GM18505 (cell line): ENCODE measurements at regions not wholly inside any gene's neighbourhood (a gene's known extent, or its start where the extent isn't known, plus 50 kb on each side); places are given as distances from the start of the nearest gene placed in this dataset.
"Not testable (repeated sequence)": the region's sequence is repeated elsewhere in the genome, so short reads cannot be mapped to it uniquely, and the experiment has no call there.

Experiments
- ATAC-seq: cut with Tn5 transposase; IDR thresholded peaks from one replicate; pipeline ENCODE4 v1.9.1; 2021; ENCODE audit not compliant: unreplicated experiment
- POLR2A ChIP-seq: IDR thresholded peaks from 4 replicates; pipeline ENCODE4 v1.6.1; 2011; ENCODE audit warnings: borderline replicate concordance; ENCODE audit not compliant: insufficient read depth, insufficient read length; ENCODE audit errors: extremely low read depth

DNA sequence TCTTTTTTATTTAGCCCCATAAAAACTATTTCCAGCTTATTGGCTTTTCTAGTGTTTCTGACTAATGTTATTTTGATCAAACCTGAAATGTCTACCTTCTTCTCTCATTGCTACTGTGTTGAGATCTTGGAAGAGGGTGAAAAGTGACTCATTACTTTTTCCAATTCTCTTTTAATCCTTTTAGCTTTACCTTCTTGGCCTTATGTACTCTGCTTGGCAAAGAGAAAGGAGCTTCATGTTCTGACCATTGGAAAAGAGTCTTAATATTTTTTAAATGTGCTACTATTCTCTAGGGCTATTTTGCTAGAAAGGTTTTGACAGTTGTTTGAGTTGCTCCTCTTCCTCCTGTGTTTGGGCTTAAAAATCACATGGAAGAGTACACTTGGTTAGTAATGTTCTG, 97.8 kb upstream of the CHODL start:
- TF ChIP-seq POLR2A = no peak
- no peak for ATAC-seq

DNA sequence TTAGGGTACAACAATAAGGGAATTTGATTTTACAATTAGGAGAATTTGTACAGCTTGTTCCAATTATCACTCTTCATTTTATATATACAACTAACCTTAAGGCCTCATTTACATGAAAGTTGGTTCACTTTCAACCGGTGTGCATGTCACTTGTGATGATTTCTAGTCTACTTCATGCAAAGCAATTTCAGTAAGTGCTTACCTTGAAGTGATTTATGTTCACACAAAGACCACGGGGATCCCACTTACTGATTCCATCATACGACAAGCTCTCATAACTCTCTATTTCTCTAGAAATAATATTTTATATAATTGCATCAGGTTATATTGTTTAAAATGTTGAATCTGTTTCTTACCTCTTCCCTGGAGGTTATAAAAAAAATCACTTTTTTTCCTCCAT, 100.3 kb upstream of the CHODL start:
- no peak for ATAC-seq

DNA sequence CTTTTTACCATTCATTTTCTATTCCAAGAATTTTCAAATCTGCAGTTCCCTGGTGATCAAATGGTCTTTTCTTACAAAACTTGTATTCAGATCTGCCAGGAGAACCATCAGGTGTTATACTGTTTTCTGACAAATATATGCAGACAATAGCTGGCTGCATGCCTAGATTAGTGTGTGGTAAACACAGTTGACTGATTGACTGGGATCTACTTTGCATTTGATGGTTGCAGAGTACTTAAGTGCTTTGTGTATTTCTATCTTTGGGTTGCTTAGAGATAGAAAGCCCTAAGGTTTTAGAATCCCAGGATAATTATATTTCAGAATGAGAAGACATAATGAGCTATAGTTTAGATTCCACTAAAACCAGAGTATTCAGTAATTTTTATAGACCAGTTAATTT, 102.0 kb upstream of the CHODL start:
- ATAC-seq = no peak
- TF ChIP-seq POLR2A = no peak

More for the DNA sequence above, 100.3 kb upstream of the CHODL start:
- no peak for TF ChIP-seq POLR2A

DNA sequence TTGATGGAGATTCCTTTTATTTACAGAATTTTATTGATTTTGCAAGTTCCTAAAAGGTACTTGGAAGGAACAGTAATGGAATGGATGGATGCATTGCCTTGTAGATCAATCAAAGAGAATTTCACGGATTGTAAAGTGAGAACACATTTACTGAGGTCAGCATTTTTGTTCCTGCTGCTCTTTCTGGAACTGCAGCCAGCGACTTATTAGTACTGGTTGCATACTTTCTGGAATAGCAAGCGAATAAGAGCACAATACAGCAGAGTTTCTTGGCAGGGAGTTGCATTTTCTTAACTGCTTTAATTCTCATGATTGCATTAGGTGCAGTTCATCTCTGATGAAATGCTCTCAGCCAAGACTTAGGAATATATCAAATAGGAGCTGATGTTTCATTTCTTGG, 106.1 kb upstream of the CHODL start:
- no peak for TF ChIP-seq POLR2A
- no peak for ATAC-seq

DNA sequence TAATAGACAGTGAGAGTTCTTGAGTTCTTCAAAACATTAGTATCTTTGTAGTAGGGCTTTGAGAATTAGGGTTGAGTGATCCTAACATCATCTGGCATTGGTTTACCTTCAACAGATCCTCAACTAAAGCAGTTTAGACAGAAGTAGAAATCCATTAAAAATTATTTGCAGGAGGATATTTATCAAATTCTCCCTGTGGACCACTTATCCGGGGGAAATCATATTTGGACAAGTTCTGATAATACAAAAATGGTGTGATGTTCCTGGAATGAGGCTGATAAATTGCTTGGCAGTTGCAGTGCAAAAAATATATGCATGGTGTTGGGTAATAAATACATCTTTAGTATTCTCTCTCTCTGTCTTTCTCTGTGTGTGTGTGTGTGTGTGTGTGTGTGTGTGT, 115.1 kb upstream of the CHODL start:
- TF ChIP-seq POLR2A = no peak
- ATAC-seq = no peak

DNA sequence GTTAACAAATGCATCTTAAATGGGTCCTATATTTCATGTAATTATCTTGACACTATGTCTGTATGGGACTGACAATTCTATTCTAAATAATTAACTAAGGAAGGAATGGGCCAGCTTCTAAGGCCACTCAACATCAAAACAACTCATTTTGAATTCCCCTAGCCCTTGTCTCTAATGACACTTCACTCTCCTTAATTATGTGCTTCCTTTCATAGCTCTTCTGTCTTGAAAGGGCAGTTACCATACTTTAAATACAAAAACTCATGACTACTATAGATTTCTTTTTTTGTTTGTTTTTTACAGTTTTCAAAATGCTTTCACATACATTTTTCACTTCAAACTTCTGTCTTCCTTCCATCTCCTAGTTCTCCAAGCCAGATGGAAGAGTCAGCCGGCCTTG, 126.1 kb upstream of the CHODL start:
- ATAC-seq = no peak
- TF ChIP-seq POLR2A = no peak

DNA sequence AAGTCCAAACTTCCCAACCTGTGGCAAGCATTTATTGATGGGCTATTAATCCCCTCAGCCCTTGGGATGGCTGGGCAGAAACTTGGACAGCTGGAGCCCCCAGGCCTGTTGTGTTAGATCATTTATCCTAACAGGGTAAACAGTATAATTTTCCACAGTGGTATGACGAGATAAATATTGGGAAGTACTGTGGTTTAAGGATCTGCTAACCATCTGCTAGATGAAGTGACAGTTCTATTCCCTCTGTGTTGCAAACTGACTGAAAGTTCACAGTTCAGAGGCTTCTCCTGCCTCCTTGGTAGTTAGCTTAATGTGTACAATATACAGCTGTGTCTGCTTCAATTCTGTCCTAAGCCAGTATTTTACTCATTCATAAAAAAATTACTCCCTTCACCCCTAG, 127.5 kb upstream of the CHODL start:
- TF ChIP-seq POLR2A = no peak
- no peak for ATAC-seq

DNA sequence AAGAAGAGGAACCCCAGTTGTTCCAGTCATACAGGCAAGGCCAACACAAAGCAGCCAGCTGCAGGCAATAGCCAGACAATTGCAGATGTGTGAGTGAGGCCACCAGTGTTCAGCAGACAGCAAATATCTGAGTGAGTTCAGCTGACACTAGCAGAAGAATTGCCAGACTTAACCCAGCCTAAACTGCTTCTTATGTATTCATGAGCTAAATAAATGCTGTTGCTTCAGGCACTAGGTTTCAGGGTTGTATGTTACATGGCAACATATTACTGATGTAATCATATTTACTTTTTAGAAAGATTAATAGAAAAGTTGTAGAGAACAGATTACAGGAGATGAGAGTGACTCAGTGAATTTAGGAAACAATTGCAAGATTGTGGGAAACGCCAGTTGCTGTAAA, 129.8 kb upstream of the CHODL start:
- no peak for ATAC-seq

DNA sequence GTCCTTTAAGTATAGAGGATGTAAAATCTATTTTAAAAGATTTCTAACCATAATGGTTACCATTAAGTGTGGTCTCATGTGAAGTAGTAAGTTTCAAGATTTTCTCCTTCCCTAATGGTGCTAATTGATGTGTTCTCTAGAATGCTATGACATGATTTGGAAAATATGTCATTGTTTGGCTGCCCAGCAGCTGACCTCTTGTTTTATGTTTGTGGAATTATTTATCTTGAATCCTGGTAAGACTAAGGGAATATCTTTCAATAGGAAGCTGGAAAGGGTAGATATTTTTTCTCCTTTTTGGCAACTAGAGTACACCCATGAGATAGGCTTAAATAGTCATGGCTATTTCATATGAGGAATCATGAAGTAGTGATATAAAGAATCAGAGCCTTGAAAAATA, 139.8 kb upstream of the CHODL start:
- no peak for ATAC-seq
- no peak for TF ChIP-seq POLR2A

More for the DNA sequence above, 129.8 kb upstream of the CHODL start:
- no peak for TF ChIP-seq POLR2A

DNA sequence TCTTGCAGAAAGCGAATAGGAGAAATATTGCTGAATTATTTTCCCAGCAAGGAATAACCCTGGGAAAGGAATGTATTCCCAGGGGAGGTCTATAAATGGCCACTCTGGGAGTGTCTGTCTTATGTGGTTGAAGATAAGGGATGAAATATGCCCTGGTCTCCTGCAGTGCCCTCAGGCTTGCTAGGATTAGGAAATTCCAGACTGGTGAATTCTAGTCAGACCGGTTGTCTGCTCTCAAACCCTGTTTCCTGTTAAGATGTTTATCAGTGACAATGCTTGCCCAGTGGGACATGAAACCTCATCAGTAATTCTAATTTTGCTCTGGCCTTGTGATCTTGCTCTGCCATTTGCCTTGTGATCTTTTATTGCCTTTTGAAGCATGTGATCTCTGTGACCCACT, 148.2 kb upstream of the CHODL start:
- not testable (repeated sequence) for ATAC-seq

DNA sequence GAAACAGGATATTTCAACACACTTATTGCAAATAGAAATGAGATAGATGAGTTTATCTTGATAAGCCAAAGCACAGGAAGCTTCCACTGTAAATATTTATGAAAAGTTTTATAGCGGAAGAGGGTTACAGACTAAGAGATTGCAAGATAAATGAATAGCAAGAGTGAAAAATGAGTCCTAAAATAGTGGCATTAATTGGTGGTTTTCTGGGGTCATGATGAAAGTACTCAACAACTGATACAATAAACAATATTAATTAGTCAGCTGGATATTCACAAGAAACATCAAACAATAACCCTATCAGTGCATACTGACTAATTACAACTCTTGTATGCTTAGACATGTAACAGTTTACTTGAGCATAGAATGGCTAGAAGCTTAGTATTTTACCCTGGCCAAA, 154.8 kb upstream of the CHODL start:
- no peak for ATAC-seq
- no peak for TF ChIP-seq POLR2A

DNA sequence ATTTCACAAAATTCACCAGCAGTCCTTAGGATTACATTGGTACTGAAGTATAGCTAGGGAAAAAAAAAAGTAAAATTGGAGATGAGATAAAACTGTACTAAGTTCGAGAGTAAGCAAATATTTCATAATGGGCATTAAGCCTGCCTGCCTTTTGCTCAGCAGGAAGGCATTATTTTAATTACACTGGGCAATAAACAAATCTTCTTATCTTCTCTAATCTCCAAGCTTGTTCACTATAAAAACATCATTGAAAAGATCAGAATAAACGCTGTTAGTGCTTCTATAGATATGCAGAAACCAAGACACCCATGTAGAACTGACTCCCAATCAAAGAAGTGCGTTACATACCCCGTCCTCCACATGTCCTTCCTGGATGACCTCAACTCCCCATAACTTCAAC, 174.2 kb upstream of the CHODL start:
- no peak for TF ChIP-seq POLR2A
- no peak for ATAC-seq

DNA sequence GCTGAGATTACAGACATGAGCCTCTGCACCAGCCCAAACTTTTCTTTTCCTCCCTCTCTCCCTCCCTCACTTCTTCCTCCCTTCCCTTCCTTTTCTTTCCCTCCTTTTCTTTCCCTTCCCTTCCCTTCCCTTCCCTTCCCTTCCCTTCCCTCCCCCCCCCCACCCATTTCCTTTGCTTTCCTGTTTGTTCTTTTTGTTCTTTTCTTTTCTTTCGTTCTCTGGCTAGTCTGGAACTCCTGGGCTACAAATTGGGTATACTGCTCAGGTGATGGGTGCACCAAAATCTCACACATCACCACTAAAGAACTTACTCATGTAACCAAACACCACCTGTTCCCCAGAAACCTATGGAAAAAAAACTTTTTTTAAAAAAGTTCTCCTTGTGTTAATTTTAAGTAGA, 174.8 kb upstream of the CHODL start:
- no peak for TF ChIP-seq POLR2A
- ATAC-seq = no peak

DNA sequence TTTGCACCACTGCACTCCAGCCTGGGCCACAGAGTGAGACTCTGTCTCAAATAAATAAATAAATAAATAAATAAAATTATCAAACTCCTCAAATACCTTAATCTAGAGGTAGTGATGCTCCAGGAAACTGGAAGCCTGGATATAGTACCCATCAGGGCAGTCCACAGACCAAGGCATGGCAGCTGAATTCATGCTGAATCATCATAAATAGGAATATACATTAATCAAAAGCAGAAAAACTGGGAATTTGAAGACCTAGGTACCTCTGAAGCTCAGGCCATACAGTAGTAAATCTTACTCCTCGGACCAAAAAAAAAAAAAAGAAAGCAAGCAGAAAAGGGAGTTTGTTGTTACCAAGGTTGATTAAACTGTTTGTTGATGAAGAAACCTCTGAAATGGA, 184.2 kb upstream of the CHODL start:
- TF ChIP-seq POLR2A = no peak

DNA sequence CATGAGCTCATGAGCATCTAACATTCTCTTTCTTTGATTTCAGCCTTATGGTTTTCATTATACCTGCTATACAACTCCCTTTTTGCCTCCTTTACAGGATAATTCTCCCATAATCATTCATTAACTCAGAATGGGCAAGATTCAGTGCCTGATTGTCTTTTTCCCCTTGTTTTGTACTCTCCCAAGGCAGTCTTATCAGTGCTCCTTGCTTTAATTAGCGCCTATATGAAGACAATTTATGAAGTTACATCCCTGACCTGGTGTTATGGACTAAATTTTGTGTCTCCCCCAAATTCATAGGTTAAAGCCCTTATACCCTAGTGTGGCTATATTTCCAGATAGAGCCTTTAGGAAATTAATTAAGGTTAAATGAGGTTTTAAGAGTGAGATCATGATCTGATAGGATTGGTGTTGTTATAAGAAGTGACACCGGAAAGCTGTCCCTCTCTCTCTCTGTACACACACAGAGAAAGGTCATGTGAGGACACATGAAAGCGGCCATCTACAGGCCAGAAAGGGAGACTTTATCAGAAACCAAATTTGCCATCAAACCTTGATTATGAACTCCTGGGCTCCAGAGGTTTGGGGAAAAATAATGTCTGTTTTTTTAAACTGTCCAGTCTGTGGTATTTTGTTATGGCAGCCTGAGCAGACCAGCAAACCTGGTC, 185.8 kb upstream of the CHODL start:
- TF ChIP-seq POLR2A = no peak
- no peak for ATAC-seq

More for the DNA sequence above, 184.2 kb upstream of the CHODL start:
- ATAC-seq = no peak

DNA sequence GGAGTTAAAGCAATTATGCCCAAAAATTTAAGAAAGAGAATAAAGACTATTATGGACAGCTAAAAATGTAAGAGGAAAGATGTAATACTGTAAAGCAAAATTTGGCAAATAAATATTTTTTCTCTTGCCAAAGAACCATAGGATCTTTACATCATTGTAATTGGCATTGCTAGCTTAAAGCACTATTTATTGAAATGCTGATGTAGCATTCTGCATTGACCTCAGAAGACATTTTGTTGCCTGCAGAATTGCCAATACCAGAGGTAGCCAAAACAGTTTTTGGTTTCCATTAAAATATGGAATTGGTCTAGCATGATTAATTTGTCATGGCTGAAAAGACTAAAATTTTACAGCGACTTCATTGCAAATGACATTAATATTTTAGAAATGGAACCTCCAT, 191.5 kb upstream of the CHODL start:
- no peak for TF ChIP-seq POLR2A
- no peak for ATAC-seq

DNA sequence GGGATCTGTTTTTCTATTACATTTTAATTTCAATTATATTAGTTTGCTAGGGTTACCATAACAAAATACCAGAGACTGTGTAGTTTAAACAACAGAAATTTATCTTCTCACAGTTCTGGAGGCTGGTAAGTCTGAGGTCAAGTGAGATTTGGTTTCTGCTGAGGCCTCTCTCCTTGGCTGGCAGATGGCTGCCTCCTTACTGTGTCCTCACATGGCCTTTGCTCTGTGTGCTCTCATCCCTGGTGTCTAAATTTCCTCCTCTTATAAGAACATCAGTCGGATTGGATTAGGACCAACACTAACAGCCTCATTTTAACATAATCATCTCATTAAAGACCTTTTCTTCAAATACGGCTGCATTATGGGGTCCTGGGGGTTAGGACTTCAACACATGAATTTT, 195.2 kb upstream of the CHODL start:
- ATAC-seq = no peak
- TF ChIP-seq POLR2A = no peak
